ENCODE measurements at regions not wholly inside any gene's neighbourhood (a gene's known extent, or its start where the extent isn't known, plus 50 kb on each side); places are given as distances from the start of the nearest gene placed in this dataset.
"Not testable (repeated sequence)": the region's sequence is repeated elsewhere in the genome, so short reads cannot be mapped to it uniquely, and the experiment has no call there.

DNA sequence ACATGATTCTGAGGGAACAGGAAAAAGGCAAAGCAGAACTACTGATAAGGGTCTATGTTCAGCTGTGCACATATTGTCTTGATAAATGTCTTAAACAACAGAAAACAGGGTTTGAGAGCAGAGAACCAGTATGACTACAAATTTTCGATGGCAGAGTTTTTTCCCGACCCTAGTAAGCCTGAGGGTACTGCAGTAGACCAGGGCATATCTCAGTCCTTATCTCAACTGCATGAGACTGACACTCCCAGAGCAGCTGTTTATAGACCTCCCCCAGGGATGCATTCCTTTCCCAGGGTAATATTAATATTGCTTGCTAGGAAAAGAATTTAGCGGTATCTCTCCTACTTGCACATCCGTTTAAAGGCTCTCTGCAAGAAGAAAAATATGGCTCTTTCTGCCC is 1176.8 kb upstream of the ADGRB3 start:
- no peak overlapping the region for H3K4me3 ChIP-seq (ENCODE audit: low read depth in 1 of 2, low read length in 2 of 2)
- H3K4me1 ChIP-seq (ENCODE audit: control insufficient read depth in 2 of 2, insufficient read depth in 2 of 2, low read length in 1 of 2): no peaks in the 10 kb centered on the region
- H3K36me3 ChIP-seq (ENCODE audit: control insufficient read depth in 2 of 2, insufficient read depth in 2 of 2, low read length in 1 of 2): no peaks in the 10 kb centered on the region
- no peak overlapping the region for H3K27ac ChIP-seq (ENCODE audit: low read depth in 2 of 2, low read length in 1 of 2)
- no peaks in the 10 kb centered on the region for H3K27me3 ChIP-seq (ENCODE audit: control insufficient read depth in 1 of 2, insufficient read depth in 2 of 2, low read length in 2 of 2)
- peaks cover 0 to 3% of the 10 kb centered on the region in 2 donors for H3K9me3 ChIP-seq (ENCODE audit: control insufficient read depth in 2 of 2, insufficient read depth in 1 of 2, low read depth in 1 of 2, low read length in 1 of 2)
- WGBS, 2 donors: 84 to 89% methylated on average over 4 of the region's 4 CpGs

DNA sequence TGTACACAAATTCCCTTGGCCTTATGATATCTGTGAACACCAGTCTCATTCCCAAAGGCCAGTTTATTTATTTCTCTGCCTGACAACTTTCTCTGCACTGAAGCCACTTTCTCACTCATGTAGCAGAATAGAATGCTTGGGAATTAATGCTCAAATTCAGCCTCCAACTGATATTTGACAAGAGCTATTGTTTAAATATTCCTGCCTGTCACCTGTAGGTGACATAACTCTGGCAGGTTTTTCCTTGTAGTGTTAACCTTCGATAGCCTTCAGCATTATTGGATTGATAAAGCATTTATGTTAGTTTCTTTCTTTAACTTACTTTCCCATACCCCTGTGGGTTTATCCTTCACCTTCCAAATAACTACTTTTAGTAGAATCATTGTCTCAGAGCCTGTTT is 1183.2 kb upstream of the ADGRB3 start:
- no peaks in the 10 kb centered on the region for H3K4me1 ChIP-seq (ENCODE audit: control insufficient read depth in 2 of 2, insufficient read depth in 2 of 2, low read length in 1 of 2)
- H3K27me3 ChIP-seq (ENCODE audit: control insufficient read depth in 1 of 2, insufficient read depth in 2 of 2, low read length in 2 of 2): no peaks in the 10 kb centered on the region
- H3K4me3 ChIP-seq (ENCODE audit: low read depth in 1 of 2, low read length in 2 of 2): no peak overlapping the region
- H3K27ac ChIP-seq (ENCODE audit: low read depth in 2 of 2, low read length in 1 of 2): no peak overlapping the region
- 67 to 78% methylated on average over 1 of the region's 1 CpG for WGBS, 2 donors
- H3K36me3 ChIP-seq (ENCODE audit: control insufficient read depth in 2 of 2, insufficient read depth in 2 of 2, low read length in 1 of 2): no peaks in the 10 kb centered on the region
- H3K9me3 ChIP-seq (ENCODE audit: control insufficient read depth in 2 of 2, insufficient read depth in 1 of 2, low read depth in 1 of 2, low read length in 1 of 2): no peaks in the 10 kb centered on the region

DNA sequence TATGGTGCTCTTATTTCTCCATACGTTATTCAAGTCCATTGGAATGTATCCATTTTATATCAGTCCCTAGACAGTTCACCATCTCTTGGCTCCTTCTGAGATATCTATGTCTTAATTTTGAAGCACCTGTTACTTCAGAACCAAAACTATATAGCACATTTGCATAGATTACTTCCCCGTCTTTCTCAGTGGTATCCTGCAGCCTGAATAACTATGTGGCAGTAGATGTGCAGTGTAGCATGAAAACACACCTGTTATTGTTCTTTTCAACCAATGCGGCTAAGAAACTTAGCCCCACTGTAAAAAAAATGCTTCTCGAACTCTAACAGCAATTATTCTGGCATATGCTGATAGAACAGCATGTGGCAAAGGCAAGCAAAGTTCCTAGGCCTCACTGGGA is 1184.4 kb upstream of the ADGRB3 start:
- no peaks in the 10 kb centered on the region for H3K36me3 ChIP-seq (ENCODE audit: control insufficient read depth in 2 of 2, insufficient read depth in 2 of 2, low read length in 1 of 2)
- H3K9me3 ChIP-seq (ENCODE audit: control insufficient read depth in 2 of 2, insufficient read depth in 1 of 2, low read depth in 1 of 2, low read length in 1 of 2): no peaks in the 10 kb centered on the region
- H3K4me1 ChIP-seq (ENCODE audit: control insufficient read depth in 2 of 2, insufficient read depth in 2 of 2, low read length in 1 of 2): no peaks in the 10 kb centered on the region
- no peak overlapping the region for H3K27ac ChIP-seq (ENCODE audit: low read depth in 2 of 2, low read length in 1 of 2)
- H3K4me3 ChIP-seq (ENCODE audit: low read depth in 1 of 2, low read length in 2 of 2): no peak overlapping the region
- H3K27me3 ChIP-seq (ENCODE audit: control insufficient read depth in 1 of 2, insufficient read depth in 2 of 2, low read length in 2 of 2): no peaks in the 10 kb centered on the region
- WGBS, 2 donors: 70 to 73% methylated on average over 4 of the region's 4 CpGs

DNA sequence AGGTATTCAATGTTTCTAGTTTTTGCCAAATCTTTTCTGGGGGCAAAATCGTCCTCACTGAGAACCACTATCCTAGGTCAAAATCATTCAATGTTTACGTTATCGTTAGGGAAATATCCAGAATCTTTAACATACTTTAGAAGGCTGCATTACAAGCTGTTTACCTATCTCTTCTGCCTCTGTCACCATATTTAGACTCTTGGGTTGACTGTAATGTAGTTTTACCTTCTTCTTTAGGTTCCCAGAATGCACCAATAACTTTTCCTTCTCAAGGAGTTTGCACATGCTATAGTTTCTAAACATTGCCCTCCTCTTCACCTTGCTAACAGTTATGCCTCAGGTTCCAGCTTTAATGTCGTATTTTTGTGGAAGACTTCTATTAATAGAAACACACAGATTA is 1185.5 kb upstream of the ADGRB3 start:
- Histone ChIP-seq H3K27ac (ENCODE audit: low read depth in 2 of 2, low read length in 1 of 2) (no peak overlapping the region), H3K27me3 (ENCODE audit: control insufficient read depth in 1 of 2, insufficient read depth in 2 of 2, low read length in 2 of 2) (no peaks in the 10 kb centered on the region), H3K4me1 (ENCODE audit: control insufficient read depth in 2 of 2, insufficient read depth in 2 of 2, low read length in 1 of 2) (no peaks in the 10 kb centered on the region), H3K4me3 (ENCODE audit: low read depth in 1 of 2, low read length in 2 of 2) (no peak overlapping the region), H3K36me3 (ENCODE audit: control insufficient read depth in 2 of 2, insufficient read depth in 2 of 2, low read length in 1 of 2) (no peaks in the 10 kb centered on the region), H3K9me3 (ENCODE audit: control insufficient read depth in 2 of 2, insufficient read depth in 1 of 2, low read depth in 1 of 2, low read length in 1 of 2) (no peaks in the 10 kb centered on the region)
- WGBS, 2 donors: 75 to 77% methylated on average over 4 of the region's 4 CpGs

GRCh38 chr6:67433124-67433523 is 1202.0 kb upstream of the ADGRB3 start:
- WGBS, 2 donors: 73 to 88% methylated on average over 2 of the region's 2 CpGs
- peaks cover 0 to 3% of the 10 kb centered on the region in 2 donors for H3K9me3 ChIP-seq (ENCODE audit: control insufficient read depth in 2 of 2, insufficient read depth in 1 of 2, low read depth in 1 of 2, low read length in 1 of 2)
- no peaks in the 10 kb centered on the region for H3K36me3 ChIP-seq (ENCODE audit: control insufficient read depth in 2 of 2, insufficient read depth in 2 of 2, low read length in 1 of 2)
- H3K4me3 ChIP-seq (ENCODE audit: low read depth in 1 of 2, low read length in 2 of 2): no peak overlapping the region
- H3K27ac ChIP-seq (ENCODE audit: low read depth in 2 of 2, low read length in 1 of 2): no peak overlapping the region
- H3K4me1 ChIP-seq (ENCODE audit: control insufficient read depth in 2 of 2, insufficient read depth in 2 of 2, low read length in 1 of 2): no peaks in the 10 kb centered on the region
- H3K27me3 ChIP-seq (ENCODE audit: control insufficient read depth in 1 of 2, insufficient read depth in 2 of 2, low read length in 2 of 2): no peaks in the 10 kb centered on the region

- no peak overlapping the region for H3K27ac ChIP-seq (ENCODE audit: low read depth in 2 of 2, low read length in 1 of 2)
- H3K36me3 ChIP-seq (ENCODE audit: control insufficient read depth in 2 of 2, insufficient read depth in 2 of 2, low read length in 1 of 2): no peaks in the 10 kb centered on the region
- no peak overlapping the region for H3K4me3 ChIP-seq (ENCODE audit: low read depth in 1 of 2, low read length in 2 of 2)
- H3K9me3 ChIP-seq (ENCODE audit: control insufficient read depth in 2 of 2, insufficient read depth in 1 of 2, low read depth in 1 of 2, low read length in 1 of 2): peaks cover 0 to 8% of the 10 kb centered on the region in 2 donors
- H3K4me1 ChIP-seq (ENCODE audit: control insufficient read depth in 2 of 2, insufficient read depth in 2 of 2, low read length in 1 of 2): no peaks in the 10 kb centered on the region
- H3K27me3 ChIP-seq (ENCODE audit: control insufficient read depth in 1 of 2, insufficient read depth in 2 of 2, low read length in 2 of 2): no peaks in the 10 kb centered on the region
- 41 to 43% methylated on average over 6 of the region's 6 CpGs for WGBS, 2 donors
These were observed 1204.0 kb upstream of the ADGRB3 start for GRCh38 chr6:67431076-67431475.

DNA sequence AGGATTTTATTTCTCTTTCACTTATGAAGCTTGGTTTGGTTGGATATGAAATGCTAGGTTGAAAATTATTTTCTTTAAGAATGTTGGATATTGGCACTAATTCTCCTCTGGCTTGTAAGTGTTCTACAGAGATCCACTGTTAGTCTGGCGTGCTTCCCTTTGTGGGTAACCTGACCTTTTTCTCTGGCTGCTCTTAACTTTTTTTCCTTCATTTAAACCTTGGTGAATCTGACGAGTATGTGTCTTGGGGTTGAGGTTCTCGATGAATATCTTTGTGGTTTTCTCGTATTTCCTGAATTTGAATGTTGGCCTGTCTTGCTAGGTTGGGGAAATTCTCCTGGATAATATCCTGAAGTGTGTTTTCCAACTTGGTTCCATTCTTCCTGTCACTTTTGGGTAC is 1208.4 kb upstream of the ADGRB3 start:
- not testable (repeated sequence) for H3K27ac ChIP-seq (ENCODE audit: low read depth in 2 of 2, low read length in 1 of 2); H3K4me3 ChIP-seq (ENCODE audit: low read depth in 1 of 2, low read length in 2 of 2); H3K36me3 ChIP-seq (ENCODE audit: control insufficient read depth in 2 of 2, insufficient read depth in 2 of 2, low read length in 1 of 2); H3K27me3 ChIP-seq (ENCODE audit: control insufficient read depth in 1 of 2, insufficient read depth in 2 of 2, low read length in 2 of 2); H3K9me3 ChIP-seq (ENCODE audit: control insufficient read depth in 2 of 2, insufficient read depth in 1 of 2, low read depth in 1 of 2, low read length in 1 of 2); H3K4me1 ChIP-seq (ENCODE audit: control insufficient read depth in 2 of 2, insufficient read depth in 2 of 2, low read length in 1 of 2)
- 76 to 91% methylated on average over 4 of the region's 4 CpGs for WGBS, 2 donors

GRCh38 chr6:67412035-67412434 is 1223.0 kb upstream of the ADGRB3 start:
- H3K9me3 ChIP-seq (ENCODE audit: control insufficient read depth in 2 of 2, insufficient read depth in 1 of 2, low read depth in 1 of 2, low read length in 1 of 2): no peaks in the 10 kb centered on the region
- no peaks in the 10 kb centered on the region for H3K27me3 ChIP-seq (ENCODE audit: control insufficient read depth in 1 of 2, insufficient read depth in 2 of 2, low read length in 2 of 2)
- 64 to 73% methylated on average over 3 of the region's 3 CpGs for WGBS, 2 donors
- no peaks in the 10 kb centered on the region for H3K36me3 ChIP-seq (ENCODE audit: control insufficient read depth in 2 of 2, insufficient read depth in 2 of 2, low read length in 1 of 2)
- no peak overlapping the region for H3K27ac ChIP-seq (ENCODE audit: low read depth in 2 of 2, low read length in 1 of 2)
- no peaks in the 10 kb centered on the region for H3K4me1 ChIP-seq (ENCODE audit: control insufficient read depth in 2 of 2, insufficient read depth in 2 of 2, low read length in 1 of 2)
- H3K4me3 ChIP-seq (ENCODE audit: low read depth in 1 of 2, low read length in 2 of 2): no peak overlapping the region

GRCh38 chr6:67411036-67411435 is 1224.0 kb upstream of the ADGRB3 start:
- Histone ChIP-seq H3K27ac (ENCODE audit: low read depth in 2 of 2, low read length in 1 of 2) (no peak overlapping the region), H3K27me3 (ENCODE audit: control insufficient read depth in 1 of 2, insufficient read depth in 2 of 2, low read length in 2 of 2) (no peaks in the 10 kb centered on the region), H3K9me3 (ENCODE audit: control insufficient read depth in 2 of 2, insufficient read depth in 1 of 2, low read depth in 1 of 2, low read length in 1 of 2) (no peaks in the 10 kb centered on the region), H3K4me3 (ENCODE audit: low read depth in 1 of 2, low read length in 2 of 2) (no peak overlapping the region), H3K4me1 (ENCODE audit: control insufficient read depth in 2 of 2, insufficient read depth in 2 of 2, low read length in 1 of 2) (no peaks in the 10 kb centered on the region), H3K36me3 (ENCODE audit: control insufficient read depth in 2 of 2, insufficient read depth in 2 of 2, low read length in 1 of 2) (no peaks in the 10 kb centered on the region)
- WGBS, 2 donors: 20 to 28% methylated on average over 1 of the region's 1 CpG

- 43 to 46% methylated on average over 2 of the region's 2 CpGs for WGBS, 2 donors
- no peaks in the 10 kb centered on the region for H3K27me3 ChIP-seq (ENCODE audit: control insufficient read depth in 1 of 2, insufficient read depth in 2 of 2, low read length in 2 of 2)
- no peaks in the 10 kb centered on the region for H3K36me3 ChIP-seq (ENCODE audit: control insufficient read depth in 2 of 2, insufficient read depth in 2 of 2, low read length in 1 of 2)
- no peak overlapping the region for H3K27ac ChIP-seq (ENCODE audit: low read depth in 2 of 2, low read length in 1 of 2)
- no peaks in the 10 kb centered on the region for H3K4me1 ChIP-seq (ENCODE audit: control insufficient read depth in 2 of 2, insufficient read depth in 2 of 2, low read length in 1 of 2)
- no peaks in the 10 kb centered on the region for H3K9me3 ChIP-seq (ENCODE audit: control insufficient read depth in 2 of 2, insufficient read depth in 1 of 2, low read depth in 1 of 2, low read length in 1 of 2)
- H3K4me3 ChIP-seq (ENCODE audit: low read depth in 1 of 2, low read length in 2 of 2): no peak overlapping the region
These were observed 1240.8 kb upstream of the ADGRB3 start for GRCh38 chr6:67394254-67394653.

All from esophagus (tissue), 2 donors.